H9 (cell line): ENCODE measurements at regions not wholly inside any gene's neighbourhood (a gene's known extent, or its start where the extent isn't known, plus 50 kb on each side); places are given as distances from the start of the nearest gene placed in this dataset.

ENCODE experiments used
- DNase-seq: peaks from one replicate; pipeline ENCODE4 v3.0.0-alpha.2; 2017
- H2AFZ ChIP-seq: one replicate; pipeline ENCODE4 v1.6.1; 2013; ENCODE audit warnings: mild to moderate bottlenecking, low read length, control low read depth, moderate library complexity
- H2AK5ac ChIP-seq: 2 replicates; pipeline ENCODE4 v1.6.1; 2013; ENCODE audit warnings: low read length, control low read depth, mixed read lengths; ENCODE audit not compliant: insufficient read length
- H2BK120ac ChIP-seq: one replicate; pipeline ENCODE4 v1.6.1; 2013; ENCODE audit warnings: low read depth, mild to moderate bottlenecking, low read length, control low read depth, inconsistent platforms; ENCODE audit not compliant: poor library complexity, severe bottlenecking
- H2BK12ac ChIP-seq: 2 replicates; pipeline ENCODE4 v1.6.1; 2013; ENCODE audit warnings: low read length, control low read depth, mixed read lengths, low read depth; ENCODE audit not compliant: insufficient read length
- H2BK15ac ChIP-seq: 2 replicates; pipeline ENCODE4 v1.6.1; 2013; ENCODE audit warnings: low read depth, low read length, control low read depth
- H2BK20ac ChIP-seq: one replicate; pipeline ENCODE4 v1.6.1; 2013; ENCODE audit warnings: low read depth, mild to moderate bottlenecking, low read length, control low read depth, inconsistent platforms; ENCODE audit not compliant: poor library complexity, severe bottlenecking
- H2BK5ac ChIP-seq: 2 replicates; pipeline ENCODE4 v1.6.1; 2013; ENCODE audit warnings: low read length, control low read depth, mixed read lengths; ENCODE audit not compliant: insufficient read length
- H3K14ac ChIP-seq: 2 replicates; pipeline ENCODE4 v1.6.1; 2013; ENCODE audit warnings: low read length, control low read depth; ENCODE audit not compliant: insufficient read depth
- H3K18ac ChIP-seq: 2 replicates; pipeline ENCODE4 v1.6.1; 2013; ENCODE audit warnings: low read depth, mild to moderate bottlenecking, mixed read lengths, low read length, control low read depth; ENCODE audit not compliant: insufficient read length
- H3K23ac ChIP-seq: 2 replicates; pipeline ENCODE4 v1.6.1; 2013; ENCODE audit warnings: low read length, control low read depth, mixed read lengths, low read depth; ENCODE audit not compliant: insufficient read length
- H3K23me2 ChIP-seq: 2 replicates; pipeline ENCODE4 v1.6.1; 2013; ENCODE audit warnings: low read depth, mild to moderate bottlenecking, mixed read lengths, low read length, control low read depth; ENCODE audit not compliant: insufficient read length, poor library complexity, severe bottlenecking
- H3K27ac ChIP-seq: 2 replicates; pipeline ENCODE4 v1.5.1; 2013; ENCODE audit warnings: low read length, control low read depth, mixed read lengths, low read depth; ENCODE audit not compliant: insufficient read length
- H3K27me3 ChIP-seq: 2 replicates; pipeline ENCODE4 v1.6.1; 2013; ENCODE audit warnings: low read length, control low read depth, inconsistent platforms; ENCODE audit not compliant: insufficient read depth
- H3K4ac ChIP-seq: 2 replicates; pipeline ENCODE4 v1.6.1; 2013; ENCODE audit warnings: low read depth, mild to moderate bottlenecking, control low read depth, inconsistent platforms, low read length, moderate library complexity
- H3K4me1 ChIP-seq: 2 replicates; pipeline ENCODE4 v1.6.1; 2013; ENCODE audit warnings: low read length, control low read depth, inconsistent platforms; ENCODE audit not compliant: insufficient read depth
- H3K4me2 ChIP-seq: 2 replicates; pipeline ENCODE4 v1.6.1; 2013; ENCODE audit warnings: low read length, control low read depth, mixed read lengths; ENCODE audit not compliant: insufficient read length, insufficient read depth
- H3K56ac ChIP-seq: 2 replicates; pipeline ENCODE4 v1.6.1; 2013; ENCODE audit warnings: low read depth, mild to moderate bottlenecking, mixed read lengths, low read length, control low read depth; ENCODE audit not compliant: insufficient read length
- H3K79me1 ChIP-seq: 2 replicates; pipeline ENCODE4 v1.6.1; 2013; ENCODE audit warnings: low read depth, mild to moderate bottlenecking, moderate library complexity, low read length, control low read depth, inconsistent platforms; ENCODE audit not compliant: insufficient read depth, poor library complexity, severe bottlenecking
- H3K79me2 ChIP-seq: 2 replicates; pipeline ENCODE4 v1.6.1; 2013; ENCODE audit warnings: low read length, control low read depth, inconsistent platforms; ENCODE audit not compliant: insufficient read depth
- H3K9ac ChIP-seq: 2 replicates; pipeline ENCODE4 v1.6.1; 2013; ENCODE audit warnings: low read length, control low read depth, mixed read lengths; ENCODE audit not compliant: insufficient read length; ENCODE audit errors: extremely low read depth
- H3K9me3 ChIP-seq: one replicate; pipeline ENCODE4 v1.6.1; 2013; ENCODE audit warnings: low read depth, low read length, inconsistent platforms; ENCODE audit not compliant: control insufficient read depth
- H3T11ph ChIP-seq: one replicate; pipeline ENCODE4 v1.6.1; 2013; ENCODE audit warnings: mild to moderate bottlenecking, low read length, control low read depth, inconsistent platforms
- H4K20me1 ChIP-seq: one replicate; pipeline ENCODE4 v1.6.1; 2013; ENCODE audit not compliant: control insufficient read depth, insufficient read length, insufficient read depth
- H4K5ac ChIP-seq: 2 replicates; pipeline ENCODE4 v1.6.1; 2013; ENCODE audit warnings: low read depth, mild to moderate bottlenecking, mixed read lengths, low read length, control low read depth; ENCODE audit not compliant: insufficient read length
- H4K8ac ChIP-seq: replicated peaks from 2 replicates; pipeline ENCODE4 v1.6.1; 2013; ENCODE audit warnings: low read length, control low read depth, mixed read lengths, low read depth; ENCODE audit not compliant: insufficient read length
- H4K91ac ChIP-seq: 2 replicates; pipeline ENCODE4 v1.6.1; 2013; ENCODE audit warnings: low read depth, mild to moderate bottlenecking, moderate library complexity, mixed read lengths, low read length, control low read depth; ENCODE audit not compliant: insufficient read length
- H3K27ac Mint-ChIP-seq, 3 experiments: 2 replicates in 2 of 3; 3 replicates in 1 of 3; pipeline ENCODE4 v1.8.0; 2020 to 2021; ENCODE audit warnings: mixed read lengths in 3 of 3, mild to moderate bottlenecking in 1 of 3, moderate library complexity in 1 of 3
- H3K27me3 Mint-ChIP-seq: 2 replicates; pipeline ENCODE4 v1.8.0; 2021; ENCODE audit warnings: low read depth, mild to moderate bottlenecking, moderate library complexity, mixed read lengths
- H3K36me3 Mint-ChIP-seq, 3 experiments: 2 replicates in 2 of 3; 3 replicates in 1 of 3; pipeline ENCODE4 v1.8.0; 2020 to 2021; ENCODE audit warnings: low read depth in 3 of 3, mixed read lengths in 3 of 3; ENCODE audit not compliant: insufficient read depth in 1 of 3
- H3K4me1 Mint-ChIP-seq, 2 experiments: 2 replicates each; pipeline ENCODE4 v1.8.0; 2020; ENCODE audit warnings: mixed read lengths in 2 of 2
- H3K4me3 Mint-ChIP-seq, 2 experiments: 2 replicates in 1 of 2; 3 replicates in 1 of 2; pipeline ENCODE4 v1.8.0; 2020 to 2021; ENCODE audit warnings: mild to moderate bottlenecking in 2 of 2, mixed read lengths in 2 of 2, moderate library complexity in 1 of 2
- H3K9me3 Mint-ChIP-seq, 2 experiments: 2 replicates in 1 of 2; 3 replicates in 1 of 2; pipeline ENCODE4 v1.8.0; 2020; ENCODE audit warnings: mild to moderate bottlenecking in 2 of 2, mixed read lengths in 2 of 2, moderate library complexity in 1 of 2
- WGBS: extraction: QIAGEN DNeasy Blood & Tissue Kit; methylation state at CpG from one replicate; pipeline ENCODE4 v1.1.7; 2013; ENCODE audit warnings: missing lambda C conversion rate, low lambda C conversion rate, mixed read lengths; ENCODE audit not compliant: insufficient read length; ENCODE audit errors: extremely low coverage; 5-methylcytosine and 5-hydroxymethylcytosine counted together
- TF ChIP-seq, protein P1 (sequence below): fragments of 200-600 bp; sonication (generic); conservative IDR thresholded peaks from 3 replicates; pipeline ENCODE4 v1.8.0; 2021; ENCODE audit warnings: antibody characterized with exemption, mild to moderate bottlenecking

- TF ChIP-seq, protein P1, sequence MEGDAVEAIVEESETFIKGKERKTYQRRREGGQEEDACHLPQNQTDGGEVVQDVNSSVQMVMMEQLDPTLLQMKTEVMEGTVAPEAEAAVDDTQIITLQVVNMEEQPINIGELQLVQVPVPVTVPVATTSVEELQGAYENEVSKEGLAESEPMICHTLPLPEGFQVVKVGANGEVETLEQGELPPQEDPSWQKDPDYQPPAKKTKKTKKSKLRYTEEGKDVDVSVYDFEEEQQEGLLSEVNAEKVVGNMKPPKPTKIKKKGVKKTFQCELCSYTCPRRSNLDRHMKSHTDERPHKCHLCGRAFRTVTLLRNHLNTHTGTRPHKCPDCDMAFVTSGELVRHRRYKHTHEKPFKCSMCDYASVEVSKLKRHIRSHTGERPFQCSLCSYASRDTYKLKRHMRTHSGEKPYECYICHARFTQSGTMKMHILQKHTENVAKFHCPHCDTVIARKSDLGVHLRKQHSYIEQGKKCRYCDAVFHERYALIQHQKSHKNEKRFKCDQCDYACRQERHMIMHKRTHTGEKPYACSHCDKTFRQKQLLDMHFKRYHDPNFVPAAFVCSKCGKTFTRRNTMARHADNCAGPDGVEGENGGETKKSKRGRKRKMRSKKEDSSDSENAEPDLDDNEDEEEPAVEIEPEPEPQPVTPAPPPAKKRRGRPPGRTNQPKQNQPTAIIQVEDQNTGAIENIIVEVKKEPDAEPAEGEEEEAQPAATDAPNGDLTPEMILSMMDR, result no peak
- peaks cover 21 to 23% of the 10 kb centered on the region in 2 experiments for H3K4me1 Mint-ChIP-seq
- Histone ChIP-seq H3K79me1 (no peaks in the 10 kb centered on the region), H2BK12ac (no peak overlapping the region), H3K27me3 (no peaks in the 10 kb centered on the region), H3K18ac (no peak overlapping the region), H2BK20ac (no peak overlapping the region), H3T11ph (no peak overlapping the region), H4K8ac (no peak overlapping the region), H3K79me2 (no peaks in the 10 kb centered on the region), H4K20me1 (no peaks in the 10 kb centered on the region), H2AFZ (no peak overlapping the region), H4K5ac (no peak overlapping the region), H3K56ac (no peak overlapping the region), H3K4me2 (no peak overlapping the region), H3K27ac (no peak overlapping the region), H3K4ac (no peak overlapping the region), H3K4me1 (peaks cover 12% of the 10 kb centered on the region; the same call in 1 of the 2 replicates), H3K9me3 (no peaks in the 10 kb centered on the region), H2AK5ac (no peak overlapping the region), H3K14ac (no peak overlapping the region), H2BK120ac (no peak overlapping the region), H4K91ac (no peak overlapping the region), H2BK5ac (no peak overlapping the region), H3K9ac (no peak overlapping the region), H3K23me2 (no peaks in the 10 kb centered on the region), H2BK15ac (no peak overlapping the region), H3K23ac (no peak overlapping the region)
- peak overlapping the region in 1 of 3 experiments; percentile 72; a peak in 2 of 7 replicates for H3K27ac Mint-ChIP-seq
- H3K27me3 Mint-ChIP-seq, result no peaks in the 10 kb centered on the region
- WGBS, result no CpG with 5 or more reads among the region's 3 CpGs
- DNase-seq, result no peak
- H3K36me3 Mint-ChIP-seq, result peaks cover 6 to 20% (median 14%) of the 10 kb centered on the region in 3 experiments; a peak in 6 of 7 replicates
- H3K9me3 Mint-ChIP-seq, result peaks cover 15 to 25% of the 10 kb centered on the region in 2 experiments
- H3K4me3 Mint-ChIP-seq, result no peak overlapping the region
Measured at GRCh38 chr18:60070631-60071030, 170.8 kb downstream of the PMAIP1 start.
